ENCODE measurements at regions not wholly inside any gene's neighbourhood (a gene's known extent, or its start where the extent isn't known, plus 50 kb on each side); places are given as distances from the start of the nearest gene placed in this dataset.

- Histone ChIP-seq H3K36me3 (no peaks in the 10 kb centered on the region), H3K4me3 (no peak overlapping the region), H3K27me3 (peaks cover 0 to 22% of the 10 kb centered on the region in 2 donors), H3K4me1 (no peaks in the 10 kb centered on the region), H3K9me3 (no peaks in the 10 kb centered on the region), H3K27ac (no peak overlapping the region)
- TF ChIP-seq, protein P1, sequence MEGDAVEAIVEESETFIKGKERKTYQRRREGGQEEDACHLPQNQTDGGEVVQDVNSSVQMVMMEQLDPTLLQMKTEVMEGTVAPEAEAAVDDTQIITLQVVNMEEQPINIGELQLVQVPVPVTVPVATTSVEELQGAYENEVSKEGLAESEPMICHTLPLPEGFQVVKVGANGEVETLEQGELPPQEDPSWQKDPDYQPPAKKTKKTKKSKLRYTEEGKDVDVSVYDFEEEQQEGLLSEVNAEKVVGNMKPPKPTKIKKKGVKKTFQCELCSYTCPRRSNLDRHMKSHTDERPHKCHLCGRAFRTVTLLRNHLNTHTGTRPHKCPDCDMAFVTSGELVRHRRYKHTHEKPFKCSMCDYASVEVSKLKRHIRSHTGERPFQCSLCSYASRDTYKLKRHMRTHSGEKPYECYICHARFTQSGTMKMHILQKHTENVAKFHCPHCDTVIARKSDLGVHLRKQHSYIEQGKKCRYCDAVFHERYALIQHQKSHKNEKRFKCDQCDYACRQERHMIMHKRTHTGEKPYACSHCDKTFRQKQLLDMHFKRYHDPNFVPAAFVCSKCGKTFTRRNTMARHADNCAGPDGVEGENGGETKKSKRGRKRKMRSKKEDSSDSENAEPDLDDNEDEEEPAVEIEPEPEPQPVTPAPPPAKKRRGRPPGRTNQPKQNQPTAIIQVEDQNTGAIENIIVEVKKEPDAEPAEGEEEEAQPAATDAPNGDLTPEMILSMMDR (IDR thresholded peaks at IDR 0.05): no peak
- DNase-seq: no peak
- intact Hi-C loops (cut with DNase I; ENCODE audit: low total_unique reads): no loop called here
Measured at GRCh38 chr11:70531281-70532065, 133.1 kb downstream of the CTTN start.

GRCh38 chr11:70532066-70532440, 133.7 kb downstream of the CTTN start:
- H3K4me1 ChIP-seq: no peaks in the 10 kb centered on the region
- intact Hi-C loops (cut with DNase I; ENCODE audit: low total_unique reads): no loop called here
- no peaks in the 10 kb centered on the region for H3K9me3 ChIP-seq
- H3K27me3 ChIP-seq: peaks cover 0 to 20% of the 10 kb centered on the region in 2 donors
- DNase-seq: no peak
- H3K36me3 ChIP-seq: no peaks in the 10 kb centered on the region
- H3K4me3 ChIP-seq: no peak overlapping the region
- no peak overlapping the region for H3K27ac ChIP-seq
- TF ChIP-seq, protein P1 (IDR thresholded peaks at IDR 0.05): no peak

DNA sequence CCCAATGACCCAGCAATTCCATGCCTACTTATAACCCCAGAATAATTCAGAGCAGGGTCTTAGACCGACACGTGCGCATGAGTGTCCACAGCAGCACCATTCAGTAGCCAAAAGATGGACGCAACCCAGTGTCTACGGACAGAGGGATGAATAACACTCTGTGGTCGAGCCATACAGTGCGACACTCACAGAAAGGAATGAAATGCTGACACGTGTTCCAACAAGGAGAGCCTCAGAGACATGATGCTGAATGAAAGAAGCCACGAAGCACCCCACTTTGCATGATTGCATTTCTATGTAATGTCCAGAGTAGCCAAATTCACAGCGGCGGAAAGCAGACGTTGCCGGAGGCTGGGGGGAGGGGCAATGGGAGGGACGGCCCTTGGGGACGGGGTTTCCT, 134.4 kb downstream of the CTTN start:
- no peak overlapping the region for H3K4me3 ChIP-seq
- H3K27me3 ChIP-seq: peaks cover 0 to 17% of the 10 kb centered on the region in 2 donors
- DNase-seq: peak in 1 of 2 donors; percentile 25
- H3K4me1 ChIP-seq: no peaks in the 10 kb centered on the region
- H3K36me3 ChIP-seq: no peaks in the 10 kb centered on the region
- intact Hi-C loops (cut with DNase I; ENCODE audit: low total_unique reads): no loop called here
- TF ChIP-seq, protein P1 (IDR thresholded peaks at IDR 0.05): no peak
- H3K9me3 ChIP-seq: no peaks in the 10 kb centered on the region
- H3K27ac ChIP-seq: no peak overlapping the region

- H3K4me3 ChIP-seq: no peak overlapping the region
- TF ChIP-seq, protein P1 (IDR thresholded peaks at IDR 0.05): no peak
- H3K4me1 ChIP-seq: no peaks in the 10 kb centered on the region
- H3K27ac ChIP-seq: no peak overlapping the region
- H3K36me3 ChIP-seq: no peaks in the 10 kb centered on the region
- peaks cover 0 to 17% of the 10 kb centered on the region in 2 donors for H3K27me3 ChIP-seq
- no peaks in the 10 kb centered on the region for H3K9me3 ChIP-seq
- intact Hi-C loops (cut with DNase I; ENCODE audit: low total_unique reads): no loop called here
- no peak for DNase-seq
Measured at GRCh38 chr11:70535191-70535971, 137.1 kb downstream of the CTTN start.

DNA sequence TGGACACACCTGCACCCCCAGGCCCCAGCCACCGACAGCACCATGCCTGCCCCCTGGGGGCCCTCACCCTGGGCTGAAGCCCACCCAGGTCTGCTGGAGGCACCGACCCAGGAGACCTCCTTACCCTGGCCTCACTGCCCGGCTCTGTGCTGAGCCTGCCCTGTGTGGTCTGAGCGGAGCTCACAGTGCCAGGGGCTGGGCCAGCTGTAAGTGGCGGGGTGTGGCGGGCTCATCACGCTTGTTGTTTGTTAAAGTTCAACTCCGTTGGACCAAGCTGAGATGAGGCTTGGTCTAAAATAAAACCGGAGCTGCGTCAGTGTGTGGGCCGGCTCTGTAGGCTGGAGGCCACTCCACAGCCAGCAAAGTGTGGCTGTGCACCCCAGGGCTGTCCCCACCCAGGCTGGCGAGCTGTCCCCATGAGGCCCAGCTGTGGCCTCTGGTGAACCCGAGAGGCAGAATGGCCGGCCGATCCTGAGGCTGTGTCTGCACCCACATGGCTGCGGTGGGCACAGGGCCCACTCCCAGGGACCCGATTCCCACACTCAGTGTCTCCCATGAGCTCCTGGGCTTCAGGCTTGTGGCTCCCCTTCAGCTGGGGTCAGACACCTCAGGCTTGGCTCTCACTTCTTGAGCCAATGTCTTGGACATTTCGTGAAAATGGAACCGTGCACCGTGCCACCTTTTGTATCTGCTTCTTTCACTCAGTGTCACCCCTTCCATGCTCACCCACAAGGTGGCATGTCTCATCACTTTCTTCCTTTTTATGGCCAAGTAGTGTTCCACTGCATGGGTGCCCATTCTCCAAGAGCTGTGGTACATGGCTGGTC, 137.9 kb downstream of the CTTN start:
- peak in 1 of 2 donors; percentile 56 for DNase-seq
- H3K27ac ChIP-seq: no peak overlapping the region
- intact Hi-C loops (cut with DNase I; ENCODE audit: low total_unique reads): no loop called here
- no peak overlapping the region for H3K4me3 ChIP-seq
- peaks cover 0 to 17% of the 10 kb centered on the region in 2 donors for H3K27me3 ChIP-seq
- H3K9me3 ChIP-seq: no peaks in the 10 kb centered on the region
- no peaks in the 10 kb centered on the region for H3K36me3 ChIP-seq
- TF ChIP-seq, protein P1 (IDR thresholded peaks at IDR 0.05): no peak
- H3K4me1 ChIP-seq: no peaks in the 10 kb centered on the region
